ENCODE measurements at regions not wholly inside any gene's neighbourhood (a gene's known extent, or its start where the extent isn't known, plus 50 kb on each side); places are given as distances from the start of the nearest gene placed in this dataset.
A peak's percentile ranks its signal among the peaks of the same experiment; 100 is the strongest.
"Not testable (repeated sequence)": the region's sequence is repeated elsewhere in the genome, so short reads cannot be mapped to it uniquely, and the experiment has no call there.

GRCh38 chr7:34501156-34501555, 156.9 kb upstream of the NPSR1 start:
- Mint-ChIP-seq H3K4me3 (no peak overlapping the region), H3K4me1 (no peaks in the 10 kb centered on the region), H3K27ac (no peak overlapping the region), H3K27me3 (no peaks in the 10 kb centered on the region), H3K9me3 (peaks cover 0 to 12% of the 10 kb centered on the region in 2 donors)
- ATAC-seq (no peak), DNase-seq (no peak)

GRCh38 chr7:34507191-34507590, 150.8 kb upstream of the NPSR1 start:
- H3K4me1 Mint-ChIP-seq = no peaks in the 10 kb centered on the region
- DNase-seq (no peak), ATAC-seq (no peak)
- H3K27me3 Mint-ChIP-seq = no peaks in the 10 kb centered on the region
- no peak overlapping the region for H3K4me3 Mint-ChIP-seq
- peaks cover 5 to 11% of the 10 kb centered on the region in 2 donors for H3K9me3 Mint-ChIP-seq
- no peak overlapping the region for H3K27ac Mint-ChIP-seq

GRCh38 chr7:34523226-34523918, 134.6 kb upstream of the NPSR1 start:
- no peak for DNase-seq
- Mint-ChIP-seq H3K9me3 (peaks cover 25 to 42% of the 10 kb centered on the region in 2 donors), H3K4me3 (no peak overlapping the region), H3K4me1 (no peaks in the 10 kb centered on the region), H3K27me3 (no peaks in the 10 kb centered on the region), H3K27ac (no peak overlapping the region)
- ATAC-seq = no peak

GRCh38 chr7:34530259-34530658, 127.8 kb upstream of the NPSR1 start:
- Mint-ChIP-seq H3K27ac (no peak overlapping the region), H3K27me3 (no peaks in the 10 kb centered on the region), H3K4me3 (no peak overlapping the region), H3K9me3 (peaks cover 13 to 29% of the 10 kb centered on the region in 2 donors), H3K4me1 (no peaks in the 10 kb centered on the region)
- DNase-seq (no peak), ATAC-seq (no peak)

GRCh38 chr7:34539003-34539402, 119.0 kb upstream of the NPSR1 start:
- H3K4me1 Mint-ChIP-seq = no peaks in the 10 kb centered on the region
- no peaks in the 10 kb centered on the region for H3K27me3 Mint-ChIP-seq
- H3K9me3 Mint-ChIP-seq = peaks cover 8 to 20% of the 10 kb centered on the region in 2 donors
- no peak overlapping the region for H3K27ac Mint-ChIP-seq
- no peak for ATAC-seq
- no peak for DNase-seq
- no peak overlapping the region for H3K4me3 Mint-ChIP-seq

- no peaks in the 10 kb centered on the region for H3K4me1 Mint-ChIP-seq
- peaks cover 11 to 26% of the 10 kb centered on the region in 2 donors for H3K9me3 Mint-ChIP-seq
- H3K4me3 Mint-ChIP-seq = no peak overlapping the region
- H3K27me3 Mint-ChIP-seq = no peaks in the 10 kb centered on the region
- no peak for DNase-seq
- no peak for ATAC-seq
- no peak overlapping the region for H3K27ac Mint-ChIP-seq
Observed at GRCh38 chr7:34544621-34545020, 113.4 kb upstream of the NPSR1 start.

- Mint-ChIP-seq H3K27ac (peak overlapping the region in 1 of 2 donors; percentile 23), H3K4me3 (no peak overlapping the region), H3K9me3 (peaks cover 4 to 22% of the 10 kb centered on the region in 2 donors), H3K4me1 (no peaks in the 10 kb centered on the region), H3K27me3 (no peaks in the 10 kb centered on the region)
- no peak for DNase-seq
- no peak for ATAC-seq
Observed at GRCh38 chr7:34550996-34551395, 107.0 kb upstream of the NPSR1 start.

- DNase-seq (no peak), ATAC-seq (no peak)
- no peak overlapping the region for H3K4me3 Mint-ChIP-seq
- H3K27me3 Mint-ChIP-seq = no peaks in the 10 kb centered on the region
- peaks cover 10 to 37% of the 10 kb centered on the region in 2 donors for H3K9me3 Mint-ChIP-seq
- no peak overlapping the region for H3K27ac Mint-ChIP-seq
- no peaks in the 10 kb centered on the region for H3K4me1 Mint-ChIP-seq
Observed at GRCh38 chr7:34552502-34552901, 105.5 kb upstream of the NPSR1 start.

- H3K4me3 Mint-ChIP-seq = no peak overlapping the region
- no peak for ATAC-seq
Observed at GRCh38 chr7:34558022-34558421, 100.0 kb upstream of the NPSR1 start.

GRCh38 chr7:34564091-34564490, 93.9 kb upstream of the NPSR1 start:
- no peak overlapping the region for H3K27ac Mint-ChIP-seq
- DNase-seq (no peak), ATAC-seq (no peak)
- H3K27me3 Mint-ChIP-seq = no peaks in the 10 kb centered on the region
- H3K4me1 Mint-ChIP-seq = no peaks in the 10 kb centered on the region
- H3K4me3 Mint-ChIP-seq = no peak overlapping the region
- H3K9me3 Mint-ChIP-seq = peaks cover 7 to 22% of the 10 kb centered on the region in 2 donors

More at GRCh38 chr7:34558022-34558421, 100.0 kb upstream of the NPSR1 start:
- peaks cover 19 to 43% of the 10 kb centered on the region in 2 donors for H3K9me3 Mint-ChIP-seq
- no peak for DNase-seq
- no peaks in the 10 kb centered on the region for H3K27me3 Mint-ChIP-seq
- H3K27ac Mint-ChIP-seq = peak overlapping the region in 1 of 2 donors; percentile 73
- no peaks in the 10 kb centered on the region for H3K4me1 Mint-ChIP-seq

GRCh38 chr7:34567906-34568305, 90.1 kb upstream of the NPSR1 start:
- no peaks in the 10 kb centered on the region for H3K27me3 Mint-ChIP-seq
- H3K27ac Mint-ChIP-seq = no peak overlapping the region

GRCh38 chr7:34569975-34570699, 87.9 kb upstream of the NPSR1 start:
- ATAC-seq (no peak), DNase-seq (no peak)
- Mint-ChIP-seq H3K27ac (no peak overlapping the region), H3K4me3 (no peak overlapping the region), H3K9me3 (peaks cover 7 to 12% of the 10 kb centered on the region in 2 donors), H3K27me3 (no peaks in the 10 kb centered on the region), H3K4me1 (no peaks in the 10 kb centered on the region)

More at GRCh38 chr7:34567906-34568305, 90.1 kb upstream of the NPSR1 start:
- DNase-seq (no peak), ATAC-seq (no peak)
- H3K4me3 Mint-ChIP-seq = no peak overlapping the region
- H3K9me3 Mint-ChIP-seq = peaks cover 7 to 12% of the 10 kb centered on the region in 2 donors
- H3K4me1 Mint-ChIP-seq = no peaks in the 10 kb centered on the region

- Mint-ChIP-seq H3K27me3 (no peaks in the 10 kb centered on the region), H3K4me1 (no peaks in the 10 kb centered on the region), H3K9me3 (peaks cover 0 to 30% of the 10 kb centered on the region in 2 donors), H3K27ac (no peak overlapping the region), H3K4me3 (no peak overlapping the region)
- ATAC-seq = no peak
- DNase-seq = no peak
Observed at GRCh38 chr7:34575006-34575405, 83.0 kb upstream of the NPSR1 start.

GRCh38 chr7:34577934-34578333, 80.1 kb upstream of the NPSR1 start:
- ATAC-seq, H3K27me3 Mint-ChIP-seq, H3K4me1 Mint-ChIP-seq, H3K4me3 Mint-ChIP-seq, DNase-seq: not testable (repeated sequence)
- peaks cover 0 to 30% of the 10 kb centered on the region in 2 donors for H3K9me3 Mint-ChIP-seq
- peak overlapping the region in 1 of 2 donors; percentile 29 for H3K27ac Mint-ChIP-seq

GRCh38 chr7:34581698-34582097, 76.3 kb upstream of the NPSR1 start:
- peaks cover 5 to 28% of the 10 kb centered on the region in 2 donors for H3K9me3 Mint-ChIP-seq
- DNase-seq, H3K4me1 Mint-ChIP-seq, ATAC-seq, H3K27ac Mint-ChIP-seq, H3K4me3 Mint-ChIP-seq, H3K27me3 Mint-ChIP-seq: not testable (repeated sequence)

- Mint-ChIP-seq H3K9me3 (peaks cover 5 to 12% of the 10 kb centered on the region in 2 donors), H3K27me3 (no peaks in the 10 kb centered on the region), H3K4me3 (no peak overlapping the region), H3K4me1 (no peaks in the 10 kb centered on the region), H3K27ac (no peak overlapping the region)
- no peak for ATAC-seq
- DNase-seq = no peak
Observed at GRCh38 chr7:34584526-34584925, 73.5 kb upstream of the NPSR1 start.
